ENCODE measurements at regions not wholly inside any gene's neighbourhood (a gene's known extent, or its start where the extent isn't known, plus 50 kb on each side); places are given as distances from the start of the nearest gene placed in this dataset.

- TF ChIP-seq CTCF (IDR thresholded peaks at IDR 0.05) (no peak), POLR2A (IDR thresholded peaks at IDR 0.05) (no peak)
These were observed 60.9 kb upstream of the NT5C1B start for GRCh38 chr2:18650221-18650620.

All from heart left ventricle (tissue), 13 donors.